AG04450 (cell line): ENCODE measurements at regions not wholly inside any gene's neighbourhood (a gene's known extent, or its start where the extent isn't known, plus 50 kb on each side); places are given as distances from the start of the nearest gene placed in this dataset.

Experiments
- CTCF ChIA-PET: fragments of 300-600, 350-600 bp; formaldehyde crosslinking; extraction: SDS; loops from one replicate; lab custom pipeline; 2022; ENCODE audit warnings: antibody characterized with exemption, inconsistent platforms; lab: Charles Lee
- POLR2A ChIA-PET: fragments of 350-600 bp; formaldehyde crosslinking; extraction: SDS; loops from one replicate; lab custom pipeline; 2021; ENCODE audit warnings: antibody characterized with exemption, inconsistent platforms; lab: Yijun Ruan, JAX
- DNase-seq: peaks from one replicate; pipeline ENCODE4 v3.0.0-alpha.2; 2011; ENCODE audit warnings: low read depth, low spot score
- H3K27ac ChIP-seq: one replicate; pipeline ENCODE4 v1.5.1; 2012; ENCODE audit warnings: low read depth, low read length, control low read depth
- H3K27me3 ChIP-seq: one replicate; pipeline ENCODE4 v1.6.0; 2012; ENCODE audit warnings: low read length; ENCODE audit not compliant: control insufficient read depth, insufficient read depth
- H3K4me3 ChIP-seq: 2 replicates; pipeline ENCODE4 v1.5.1; 2011; ENCODE audit warnings: mild to moderate bottlenecking, low read depth, low read length, control low read depth
- H3K9me3 ChIP-seq: 2 replicates; pipeline ENCODE4 v1.5.1; 2012; ENCODE audit warnings: low read length; ENCODE audit not compliant: control insufficient read depth, insufficient read depth
- TF ChIP-seq, protein P1 (sequence below): IDR thresholded peaks from 2 replicates; pipeline ENCODE4 v1.5.1; 2011; ENCODE audit warnings: low read depth, low read length, control low read depth, inconsistent platforms

DNA sequence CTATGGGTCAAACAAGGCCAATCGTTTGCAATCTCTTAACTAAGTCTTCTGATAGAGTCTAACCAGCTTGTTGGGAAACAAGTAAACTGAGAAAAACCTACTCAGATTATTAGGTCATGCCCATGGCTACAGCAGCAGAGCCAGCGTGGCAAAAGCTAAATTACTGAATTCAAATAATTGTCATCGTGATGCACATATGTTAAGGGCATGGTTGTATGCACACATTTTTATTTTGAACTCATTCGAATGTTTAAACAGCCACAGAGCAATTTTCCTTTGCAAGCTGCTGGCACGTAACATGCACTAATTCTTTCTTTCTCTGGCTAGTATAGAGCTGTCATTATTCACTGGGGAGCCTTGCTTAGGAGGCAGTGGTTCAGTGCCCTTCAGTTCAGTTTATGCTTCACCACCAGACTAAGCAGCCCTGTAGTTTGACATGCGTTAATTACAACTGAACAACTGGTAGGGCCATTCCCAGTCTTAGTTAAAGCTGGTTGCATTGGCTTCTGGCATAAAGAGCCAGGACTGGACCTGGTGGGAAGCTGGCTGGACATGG is 396.4 kb downstream of the METTL15 start:
- H3K4me3 ChIP-seq = no peak overlapping the region
- ChIA-PET POLR2A (interaction anchor here (0.7 kb wide), 1 partner anchor 571 kb away, joined by 3 read pairs; no protein-coding TSS in a partner anchor), CTCF (no interaction called here)
- TF ChIP-seq, protein P1, sequence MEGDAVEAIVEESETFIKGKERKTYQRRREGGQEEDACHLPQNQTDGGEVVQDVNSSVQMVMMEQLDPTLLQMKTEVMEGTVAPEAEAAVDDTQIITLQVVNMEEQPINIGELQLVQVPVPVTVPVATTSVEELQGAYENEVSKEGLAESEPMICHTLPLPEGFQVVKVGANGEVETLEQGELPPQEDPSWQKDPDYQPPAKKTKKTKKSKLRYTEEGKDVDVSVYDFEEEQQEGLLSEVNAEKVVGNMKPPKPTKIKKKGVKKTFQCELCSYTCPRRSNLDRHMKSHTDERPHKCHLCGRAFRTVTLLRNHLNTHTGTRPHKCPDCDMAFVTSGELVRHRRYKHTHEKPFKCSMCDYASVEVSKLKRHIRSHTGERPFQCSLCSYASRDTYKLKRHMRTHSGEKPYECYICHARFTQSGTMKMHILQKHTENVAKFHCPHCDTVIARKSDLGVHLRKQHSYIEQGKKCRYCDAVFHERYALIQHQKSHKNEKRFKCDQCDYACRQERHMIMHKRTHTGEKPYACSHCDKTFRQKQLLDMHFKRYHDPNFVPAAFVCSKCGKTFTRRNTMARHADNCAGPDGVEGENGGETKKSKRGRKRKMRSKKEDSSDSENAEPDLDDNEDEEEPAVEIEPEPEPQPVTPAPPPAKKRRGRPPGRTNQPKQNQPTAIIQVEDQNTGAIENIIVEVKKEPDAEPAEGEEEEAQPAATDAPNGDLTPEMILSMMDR = no peak
- 0 out of 2 replicates have a peak, but pooled peaks cover 4% of the 10 kb centered on the region for H3K9me3 ChIP-seq
- no peaks in the 10 kb centered on the region for H3K27me3 ChIP-seq
- no peak overlapping the region for H3K27ac ChIP-seq
- no peak for DNase-seq

DNA sequence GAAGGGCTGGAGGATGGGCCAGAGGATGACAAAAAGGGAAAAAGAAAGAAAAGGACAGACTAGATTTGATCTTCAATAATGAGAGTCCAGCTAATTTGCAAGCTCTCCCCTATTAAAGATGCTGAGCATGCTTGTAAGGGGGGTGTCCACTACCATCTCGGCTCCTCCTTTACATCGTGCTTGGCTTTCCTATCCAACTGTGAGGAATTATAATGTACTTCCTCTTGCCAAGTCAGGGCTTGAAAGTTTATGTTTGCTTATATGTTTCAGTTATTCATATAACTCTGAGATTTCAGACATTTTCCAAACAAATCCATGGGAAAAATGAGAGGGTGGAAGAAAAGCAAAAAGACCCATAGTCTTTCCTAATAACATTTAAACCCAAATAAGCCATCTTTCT is 387.1 kb downstream of the METTL15 start:
- CTCF ChIA-PET = no interaction called here
- TF ChIP-seq, protein P1 = no peak
- Histone ChIP-seq H3K9me3 (no peaks in the 10 kb centered on the region), H3K27me3 (no peaks in the 10 kb centered on the region), H3K4me3 (no peak overlapping the region), H3K27ac (no peak overlapping the region)
- no peak for DNase-seq
- POLR2A ChIA-PET = no interaction called here

DNA sequence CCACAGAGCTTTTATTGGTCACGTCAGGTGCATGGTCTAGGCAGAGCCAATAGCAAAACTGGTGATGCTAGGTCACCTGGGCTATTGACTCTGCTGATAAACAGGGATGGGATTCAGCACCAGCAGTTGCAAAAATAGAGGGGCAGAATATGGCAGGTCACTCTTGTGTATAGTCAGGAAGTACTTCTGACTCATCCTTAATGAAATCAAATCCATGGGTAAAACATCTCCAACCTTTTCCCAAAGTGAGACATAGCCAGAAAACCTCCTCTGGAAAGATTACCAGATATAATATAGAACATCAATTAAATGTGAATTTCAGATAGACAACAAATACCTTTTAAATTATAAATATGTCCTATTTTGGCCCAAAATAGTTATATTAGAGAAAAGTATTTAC is 383.2 kb downstream of the METTL15 start:
- H3K27me3 ChIP-seq = no peaks in the 10 kb centered on the region
- no peaks in the 10 kb centered on the region for H3K9me3 ChIP-seq
- CTCF ChIA-PET = interaction anchor here (1.4 kb wide), 1 partner anchor 39 kb away, joined by 4 read pairs; no protein-coding TSS in a partner anchor
- POLR2A ChIA-PET = no interaction called here
- no peak overlapping the region for H3K27ac ChIP-seq
- DNase-seq = no peak
- no peak overlapping the region for H3K4me3 ChIP-seq
- TF ChIP-seq, protein P1 = no peak

DNA sequence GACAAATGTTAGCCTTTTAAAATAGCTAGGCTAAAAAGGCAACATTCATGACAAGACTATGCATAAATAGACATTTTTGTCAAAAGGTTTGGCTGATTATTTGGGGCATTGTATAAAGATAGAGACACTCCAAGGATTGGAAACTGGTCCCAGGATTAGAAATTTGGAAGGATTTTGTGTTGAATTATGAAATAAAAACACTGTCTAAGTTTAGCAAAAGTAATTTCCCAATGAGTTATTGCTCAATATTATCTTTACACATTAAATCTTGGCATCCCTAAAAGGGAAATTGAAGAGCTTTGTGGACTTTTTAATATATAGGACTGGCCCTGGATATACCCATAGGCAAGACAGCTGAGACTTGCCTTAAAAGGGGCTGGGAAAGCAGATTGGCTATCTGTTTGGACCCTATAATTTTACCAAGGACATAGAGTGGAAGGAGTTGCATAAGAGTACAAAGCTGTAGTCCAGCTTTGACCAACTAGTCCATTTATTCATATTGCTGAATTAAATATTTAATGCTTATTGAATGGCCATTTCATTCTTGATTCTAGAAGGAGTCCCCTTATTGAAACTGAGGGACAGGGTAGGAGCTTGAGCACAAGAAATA is 382.7 kb downstream of the METTL15 start:
- ChIA-PET CTCF (interaction anchor here (1.4 kb wide), 1 partner anchor 39 kb away, joined by 4 read pairs; no protein-coding TSS in a partner anchor), POLR2A (interaction anchor here (0.8 kb wide), 1 partner anchor 21 kb away, joined by 3 read pairs; no protein-coding TSS in a partner anchor)
- H3K27ac ChIP-seq = no peak overlapping the region
- no peak overlapping the region for H3K4me3 ChIP-seq
- no peaks in the 10 kb centered on the region for H3K9me3 ChIP-seq
- TF ChIP-seq, protein P1 = no peak
- DNase-seq = no peak
- no peaks in the 10 kb centered on the region for H3K27me3 ChIP-seq

DNA sequence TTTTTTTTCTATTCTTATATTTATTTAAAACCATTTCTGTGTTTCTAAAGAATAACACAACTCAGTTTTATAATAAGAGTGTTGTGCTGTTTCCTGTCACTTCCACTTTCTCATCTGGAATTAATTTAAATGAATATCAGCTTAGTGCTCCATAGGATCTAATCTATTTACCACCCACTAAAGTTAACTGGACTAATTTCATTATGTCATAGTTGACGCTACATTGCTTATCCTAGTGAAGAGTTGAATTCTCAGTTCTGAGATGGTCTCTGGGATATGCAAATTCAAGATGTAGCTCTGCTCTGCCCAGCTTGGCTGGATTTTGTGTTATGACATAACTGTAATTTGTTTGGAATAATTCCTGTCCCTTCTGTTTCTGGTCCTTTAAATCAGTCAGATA is 380.1 kb downstream of the METTL15 start:
- Histone ChIP-seq H3K4me3 (no peak overlapping the region), H3K27ac (no peak overlapping the region), H3K9me3 (no peaks in the 10 kb centered on the region), H3K27me3 (no peaks in the 10 kb centered on the region)
- ChIA-PET POLR2A (no interaction called here), CTCF (no interaction called here)
- DNase-seq = no peak
- TF ChIP-seq, protein P1 = no peak
